Dedifferentiated amniotic fluid mesenchymal stem cell (primary cell): ENCODE measurements at regions not wholly inside any gene's neighbourhood (a gene's known extent, or its start where the extent isn't known, plus 50 kb on each side); places are given as distances from the start of the nearest gene placed in this dataset.

Source experiments
- DNase-seq: peaks from one replicate; pipeline ENCODE4 v3.0.0-alpha.2; 2016; ENCODE audit errors: extremely low spot score

DNA sequence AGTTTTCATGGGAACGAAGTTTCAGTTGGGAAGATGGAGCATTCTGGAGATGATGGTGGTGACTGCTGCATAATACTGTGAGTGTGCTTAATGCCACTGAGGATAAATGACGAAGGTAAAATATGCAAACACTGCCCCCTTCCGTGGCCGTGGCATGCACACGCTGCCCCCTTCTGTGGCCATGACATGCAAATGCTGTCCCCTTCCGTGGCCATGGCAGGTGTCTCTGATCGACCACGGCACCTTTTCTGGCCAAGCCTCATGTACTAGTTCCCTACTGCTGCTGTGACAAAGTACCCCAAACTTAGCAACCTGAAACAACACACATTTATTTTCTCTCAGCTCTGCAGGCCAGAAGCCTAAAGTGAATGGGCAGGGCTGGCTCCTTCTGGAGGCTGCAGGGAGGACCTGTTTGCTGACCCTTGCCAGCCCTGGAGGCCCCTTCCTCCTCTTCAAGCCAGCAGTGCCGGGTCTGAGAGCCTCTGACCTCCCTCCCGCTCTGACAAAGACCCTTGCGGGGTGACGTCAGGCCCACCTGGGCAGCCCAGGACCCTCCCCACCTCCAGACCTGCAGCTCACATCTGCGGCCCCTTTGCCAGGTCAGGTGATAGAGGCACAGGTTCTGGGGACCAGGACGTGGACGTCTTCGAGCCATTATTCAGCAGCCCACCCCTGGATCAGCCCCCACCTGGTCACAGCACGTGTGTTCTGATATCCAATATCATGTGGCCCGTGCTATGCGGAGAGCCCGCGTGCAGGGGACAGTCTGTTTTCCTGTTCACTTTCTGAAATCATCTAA is 82.0 kb downstream of the MICALL2 start:
- no peak for DNase-seq

GRCh38 chr7:1378610-1379601 is 80.4 kb downstream of the MICALL2 start:
- no peak for DNase-seq

GRCh38 chr7:1380231-1380815 is 78.9 kb downstream of the MICALL2 start:
- no peak for DNase-seq

DNA sequence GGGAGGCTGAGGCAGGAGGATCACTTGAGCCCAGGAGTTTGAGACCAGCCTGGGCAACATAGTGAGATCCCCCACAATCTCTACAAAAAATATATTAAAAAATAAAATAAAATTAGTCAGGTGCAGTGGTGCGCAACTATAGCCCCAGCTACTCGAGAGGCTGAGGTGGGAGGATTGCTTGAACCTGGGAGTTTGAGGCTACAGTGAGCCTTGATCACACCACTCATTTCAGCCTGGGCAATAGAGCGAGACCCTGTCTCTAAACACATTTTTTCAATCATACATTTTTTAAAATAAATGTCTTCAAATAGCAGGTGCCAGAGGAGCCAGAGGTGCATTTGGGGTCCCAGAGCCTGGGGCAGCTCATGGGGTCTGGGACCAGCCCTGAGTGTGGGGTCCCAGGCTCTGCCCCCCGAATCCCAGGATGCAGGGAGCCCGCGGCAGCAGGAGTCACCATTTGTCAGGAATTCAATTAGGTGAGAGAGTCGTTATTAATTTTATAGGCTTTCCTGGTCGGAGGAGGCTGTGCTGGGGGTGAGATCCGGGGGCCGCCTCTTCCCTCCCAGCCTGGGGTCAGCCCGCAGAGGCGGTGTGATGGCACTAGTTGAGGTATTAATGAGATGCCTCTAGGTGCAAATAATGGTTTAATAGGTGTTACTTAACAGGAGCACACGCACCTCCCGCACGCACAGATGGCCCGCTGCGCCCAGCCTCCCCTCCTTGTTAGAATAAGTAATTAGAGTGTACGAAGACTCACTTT is 78.3 kb downstream of the MICALL2 start:
- no peak for DNase-seq

- DNase-seq = no peak
Measured at GRCh38 chr7:1382553-1383397, 76.5 kb downstream of the MICALL2 start.

- no peak for DNase-seq
Measured at GRCh38 chr7:1383398-1384112, 75.7 kb downstream of the MICALL2 start.

DNA sequence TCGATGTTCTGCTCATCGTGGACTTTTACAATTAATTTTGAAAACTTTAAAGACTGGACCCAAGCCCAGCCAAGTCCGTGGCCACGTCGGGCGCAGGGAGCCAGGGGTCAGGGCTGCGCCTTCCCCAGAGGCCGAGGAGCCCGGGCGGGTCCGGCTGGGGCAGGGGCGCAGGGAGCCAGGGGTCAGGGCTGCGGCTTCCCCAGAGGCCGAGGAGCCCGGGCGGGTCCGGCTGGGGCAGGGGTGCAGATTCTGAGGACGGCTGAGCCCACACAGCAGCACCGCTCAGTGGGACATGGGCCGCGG is 75.2 kb downstream of the MICALL2 start:
- no peak for DNase-seq
